ENCODE measurements at regions not wholly inside any gene's neighbourhood (a gene's known extent, or its start where the extent isn't known, plus 50 kb on each side); places are given as distances from the start of the nearest gene placed in this dataset.

DNA sequence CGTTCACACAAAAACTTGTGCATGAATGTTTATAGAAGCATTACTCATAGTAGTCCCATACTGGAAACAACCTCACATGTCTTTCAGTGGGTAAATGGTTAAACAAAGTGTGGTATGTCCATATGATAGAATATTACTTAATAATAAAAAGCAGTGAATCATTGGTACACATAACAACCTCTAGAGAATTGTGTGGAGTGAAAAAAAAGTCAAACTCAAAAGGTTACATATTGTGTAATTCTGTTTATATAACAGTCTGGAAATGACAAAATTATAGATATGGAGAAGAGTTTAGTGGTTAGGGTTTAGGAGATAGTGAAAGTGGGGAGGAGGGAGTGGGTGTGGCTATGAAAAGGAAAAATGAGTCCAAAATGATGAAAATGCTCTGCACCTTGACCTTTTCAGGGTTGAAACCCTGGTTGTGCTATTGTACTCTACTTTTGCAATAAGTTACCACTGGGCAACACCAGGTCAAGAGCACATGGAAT lies 243.4 kb upstream of the DDI1 start:
- Histone ChIP-seq H3K36me3 (ENCODE audit: insufficient read depth, low read depth, low read length) (no peaks in the 10 kb centered on the region), H3K4me3 (ENCODE audit: low read length) (no peak overlapping the region), H3K9me3 (ENCODE audit: insufficient read depth, low read depth, low read length) (no peaks in the 10 kb centered on the region), H3K27me3 (ENCODE audit: insufficient read depth, low read length) (no peaks in the 10 kb centered on the region), H3K9ac (ENCODE audit: low read depth, low read length) (no peak overlapping the region), H3K4me1 (ENCODE audit: insufficient read depth, low read length) (no peaks in the 10 kb centered on the region), H3K27ac (ENCODE audit: low read length) (no peak overlapping the region)

DNA sequence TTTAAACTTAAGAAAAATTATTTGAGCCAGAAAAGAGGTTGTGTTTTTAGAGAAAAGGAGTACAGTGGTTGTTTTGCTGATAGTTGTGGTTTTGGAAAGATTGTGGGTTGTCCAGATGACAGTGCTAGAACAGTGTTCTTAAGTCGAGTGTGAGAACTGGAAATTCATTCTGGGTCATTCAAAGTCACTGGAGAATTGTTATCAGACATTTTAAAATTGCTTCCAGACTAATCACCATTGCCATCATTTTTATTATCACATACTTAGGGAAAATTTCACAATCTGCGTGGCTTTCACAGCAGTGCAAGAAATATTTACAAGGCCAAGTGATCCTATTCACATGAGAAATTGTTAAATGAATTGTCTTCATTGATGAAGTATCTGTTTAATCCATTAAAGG lies 242.2 kb upstream of the DDI1 start:
- no peak overlapping the region for H3K27ac ChIP-seq (ENCODE audit: low read length)
- H3K4me1 ChIP-seq (ENCODE audit: insufficient read depth, low read length), result no peaks in the 10 kb centered on the region
- no peaks in the 10 kb centered on the region for H3K36me3 ChIP-seq (ENCODE audit: insufficient read depth, low read depth, low read length)
- H3K9me3 ChIP-seq (ENCODE audit: insufficient read depth, low read depth, low read length), result no peaks in the 10 kb centered on the region
- H3K4me3 ChIP-seq (ENCODE audit: low read length), result no peak overlapping the region
- H3K9ac ChIP-seq (ENCODE audit: low read depth, low read length), result no peak overlapping the region
- H3K27me3 ChIP-seq (ENCODE audit: insufficient read depth, low read length), result no peaks in the 10 kb centered on the region

DNA sequence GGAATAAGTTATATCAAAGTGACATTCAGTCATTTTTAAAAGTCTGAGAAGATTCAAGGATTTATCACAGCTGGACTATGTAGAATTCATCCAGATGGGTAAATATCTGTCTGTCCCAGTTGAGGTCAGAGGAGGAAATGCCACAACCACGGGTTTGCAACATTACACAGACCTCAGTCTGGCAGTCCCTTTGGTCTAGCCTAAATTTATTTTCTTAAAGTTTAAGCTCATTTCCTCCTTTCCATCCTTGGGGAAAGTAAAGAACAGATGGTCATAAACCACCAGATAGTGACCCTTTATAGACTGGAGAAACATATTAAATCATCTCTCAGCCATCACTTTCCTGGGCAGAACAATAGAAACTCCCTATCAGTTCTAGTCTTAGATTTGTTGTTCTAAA lies 238.4 kb upstream of the DDI1 start:
- Histone ChIP-seq H3K36me3 (ENCODE audit: insufficient read depth, low read depth, low read length) (no peaks in the 10 kb centered on the region), H3K9me3 (ENCODE audit: insufficient read depth, low read depth, low read length) (no peaks in the 10 kb centered on the region), H3K4me1 (ENCODE audit: insufficient read depth, low read length) (peaks cover 4% of the 10 kb centered on the region; the same call in 1 of the 2 replicates), H3K27ac (ENCODE audit: low read length) (no peak overlapping the region), H3K4me3 (ENCODE audit: low read length) (no peak overlapping the region), H3K27me3 (ENCODE audit: insufficient read depth, low read length) (no peaks in the 10 kb centered on the region), H3K9ac (ENCODE audit: low read depth, low read length) (no peak overlapping the region)

DNA sequence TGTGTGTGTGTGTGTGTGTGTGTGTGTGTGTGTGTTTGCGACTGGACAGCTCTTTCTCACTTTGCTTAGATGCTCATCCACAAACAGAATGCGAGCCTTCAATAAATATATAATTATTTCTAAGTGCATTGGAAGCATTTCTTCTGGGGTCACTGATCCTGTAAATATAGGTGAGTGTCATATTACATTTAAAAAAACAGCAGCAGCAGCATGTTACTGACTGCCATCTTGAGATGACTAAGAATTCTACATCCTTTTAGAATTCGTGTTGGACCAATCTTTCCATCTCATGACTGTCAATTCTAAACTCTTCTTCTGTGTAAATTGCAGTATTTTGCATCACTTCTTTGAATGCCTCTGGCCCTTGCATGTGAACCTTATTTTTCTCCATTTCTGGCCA lies 238.0 kb upstream of the DDI1 start:
- Histone ChIP-seq H3K9ac (ENCODE audit: low read depth, low read length) (no peak overlapping the region), H3K9me3 (ENCODE audit: insufficient read depth, low read depth, low read length) (no peaks in the 10 kb centered on the region), H3K27me3 (ENCODE audit: insufficient read depth, low read length) (no peaks in the 10 kb centered on the region), H3K4me1 (ENCODE audit: insufficient read depth, low read length) (peaks cover 4% of the 10 kb centered on the region; the same call in 1 of the 2 replicates), H3K27ac (ENCODE audit: low read length) (no peak overlapping the region), H3K36me3 (ENCODE audit: insufficient read depth, low read depth, low read length) (no peaks in the 10 kb centered on the region), H3K4me3 (ENCODE audit: low read length) (no peak overlapping the region)

DNA sequence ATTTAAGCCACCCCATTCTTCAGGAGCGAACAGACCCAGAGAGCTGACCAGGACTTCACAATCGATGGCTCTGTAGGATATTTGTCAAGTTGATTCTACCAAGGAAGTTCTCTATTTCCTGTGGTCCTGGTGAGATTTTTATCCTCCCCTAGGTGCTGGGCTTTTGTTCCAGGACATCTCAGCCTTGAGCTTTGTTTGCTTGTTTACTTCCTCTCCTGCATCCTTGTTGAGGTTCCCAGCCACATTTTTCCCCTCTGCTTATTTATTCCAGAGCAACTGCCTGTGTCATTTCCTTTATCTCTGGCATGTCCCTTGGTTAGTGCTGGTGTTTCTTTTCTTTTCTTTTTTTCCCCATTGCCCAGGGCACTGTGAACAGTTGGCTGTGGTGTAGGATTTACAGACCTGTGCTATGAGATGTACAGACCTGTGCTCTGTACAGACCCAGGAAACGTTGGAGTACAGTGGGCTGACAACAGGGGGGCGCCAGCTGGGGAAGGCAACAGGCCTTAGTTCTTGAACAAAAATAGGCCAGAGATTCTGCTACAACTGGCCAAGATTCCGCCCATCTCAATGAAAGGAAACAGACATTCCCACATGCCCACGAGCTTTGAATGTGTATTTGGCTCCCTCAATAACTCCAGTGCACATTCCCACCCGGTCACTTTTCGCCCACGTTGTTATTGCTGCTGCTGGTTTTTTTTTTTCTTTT lies 235.9 kb upstream of the DDI1 start:
- no peak overlapping the region for H3K9ac ChIP-seq (ENCODE audit: low read depth, low read length)
- H3K27me3 ChIP-seq (ENCODE audit: insufficient read depth, low read length), result no peaks in the 10 kb centered on the region
- no peaks in the 10 kb centered on the region for H3K36me3 ChIP-seq (ENCODE audit: insufficient read depth, low read depth, low read length)
- no peak overlapping the region for H3K27ac ChIP-seq (ENCODE audit: low read length)
- H3K4me3 ChIP-seq (ENCODE audit: low read length), result no peak overlapping the region
- peaks cover 4% of the 10 kb centered on the region; the same call in 1 of the 2 replicates for H3K4me1 ChIP-seq (ENCODE audit: insufficient read depth, low read length)
- H3K9me3 ChIP-seq (ENCODE audit: insufficient read depth, low read depth, low read length), result no peaks in the 10 kb centered on the region

DNA sequence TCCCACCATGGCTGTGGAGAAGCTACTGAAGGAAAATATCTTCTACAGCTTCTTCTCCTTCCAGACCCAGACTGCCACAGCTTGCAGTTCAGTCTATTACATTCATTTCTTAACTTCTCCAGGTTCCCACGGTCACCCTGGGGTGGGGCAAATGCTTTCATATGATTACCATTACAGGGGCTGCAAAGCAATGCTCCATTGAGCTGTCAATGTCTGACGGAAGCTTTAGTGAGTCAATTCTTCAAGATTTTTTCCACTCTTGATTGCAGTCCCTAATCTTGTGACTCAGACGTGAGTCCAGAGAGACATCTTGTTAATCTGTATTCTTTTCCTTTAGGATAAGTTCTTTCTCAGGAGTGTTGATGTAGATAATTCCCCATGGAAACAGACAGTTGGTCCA lies 233.4 kb upstream of the DDI1 start:
- H3K36me3 ChIP-seq (ENCODE audit: insufficient read depth, low read depth, low read length), result no peaks in the 10 kb centered on the region
- H3K27me3 ChIP-seq (ENCODE audit: insufficient read depth, low read length), result no peaks in the 10 kb centered on the region
- H3K9ac ChIP-seq (ENCODE audit: low read depth, low read length), result no peak overlapping the region
- no peaks in the 10 kb centered on the region for H3K9me3 ChIP-seq (ENCODE audit: insufficient read depth, low read depth, low read length)
- no peak overlapping the region for H3K4me3 ChIP-seq (ENCODE audit: low read length)
- H3K4me1 ChIP-seq (ENCODE audit: insufficient read depth, low read length), result peaks cover 4% of the 10 kb centered on the region; the same call in 1 of the 2 replicates
- H3K27ac ChIP-seq (ENCODE audit: low read length), result no peak overlapping the region

DNA sequence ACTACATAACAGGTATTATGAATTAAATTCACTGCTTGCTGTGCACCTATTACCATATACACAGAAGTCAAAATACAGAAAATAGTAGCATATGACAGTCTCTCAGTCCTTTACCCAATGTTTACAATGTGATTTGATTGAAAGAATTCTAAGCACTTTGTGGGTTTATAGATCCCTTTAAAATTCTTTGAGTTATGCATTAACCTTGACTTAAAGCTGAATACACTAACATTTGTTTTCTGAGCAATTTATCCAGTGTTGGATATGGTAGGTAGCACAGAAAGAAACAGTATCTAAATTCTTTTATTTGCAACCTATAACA lies 230.8 kb upstream of the DDI1 start:
- Histone ChIP-seq H3K9ac (ENCODE audit: low read depth, low read length) (no peak overlapping the region), H3K27ac (ENCODE audit: low read length) (no peak overlapping the region), H3K27me3 (ENCODE audit: insufficient read depth, low read length) (no peaks in the 10 kb centered on the region), H3K9me3 (ENCODE audit: insufficient read depth, low read depth, low read length) (no peaks in the 10 kb centered on the region), H3K36me3 (ENCODE audit: insufficient read depth, low read depth, low read length) (no peaks in the 10 kb centered on the region), H3K4me1 (ENCODE audit: insufficient read depth, low read length) (peaks cover 2% of the 10 kb centered on the region; the same call in 1 of the 2 replicates), H3K4me3 (ENCODE audit: low read length) (no peak overlapping the region)

DNA sequence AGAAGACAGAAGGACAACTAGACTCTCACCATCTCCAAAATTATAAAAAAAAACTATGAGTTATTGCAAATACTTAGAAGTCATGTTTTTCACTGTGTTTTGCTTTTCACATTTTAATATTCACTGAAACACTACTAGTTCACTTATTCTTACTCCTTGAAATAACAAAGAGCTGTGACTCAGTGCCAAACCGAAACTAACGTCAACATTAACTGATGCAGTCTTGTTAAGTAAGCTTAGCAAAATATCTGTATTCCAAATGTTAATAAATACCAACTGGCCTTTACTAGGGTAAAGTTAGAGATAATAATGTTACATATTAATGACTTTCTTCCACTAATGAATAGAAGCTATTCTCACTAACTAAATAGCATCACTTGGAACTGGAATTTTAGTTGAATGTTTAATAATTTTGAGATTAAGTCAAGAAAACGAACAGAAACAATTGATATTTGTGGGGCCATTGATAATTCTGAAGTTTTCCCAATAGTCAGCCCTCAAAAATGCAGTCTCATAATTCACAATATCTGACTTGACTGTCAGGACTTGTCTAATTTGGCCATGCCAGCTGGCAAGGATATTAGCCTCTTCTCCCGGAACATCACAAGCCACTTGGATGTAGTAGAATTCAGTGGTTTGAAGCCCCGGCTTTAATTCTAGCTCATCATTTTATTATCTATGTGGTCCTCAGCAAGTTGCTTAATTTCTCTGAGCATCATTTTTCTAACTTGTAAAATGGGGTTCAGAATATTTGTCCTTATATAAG lies 230.1 kb upstream of the DDI1 start:
- no peak overlapping the region for H3K27ac ChIP-seq (ENCODE audit: low read length)
- H3K4me3 ChIP-seq (ENCODE audit: low read length), result no peak overlapping the region

DNA sequence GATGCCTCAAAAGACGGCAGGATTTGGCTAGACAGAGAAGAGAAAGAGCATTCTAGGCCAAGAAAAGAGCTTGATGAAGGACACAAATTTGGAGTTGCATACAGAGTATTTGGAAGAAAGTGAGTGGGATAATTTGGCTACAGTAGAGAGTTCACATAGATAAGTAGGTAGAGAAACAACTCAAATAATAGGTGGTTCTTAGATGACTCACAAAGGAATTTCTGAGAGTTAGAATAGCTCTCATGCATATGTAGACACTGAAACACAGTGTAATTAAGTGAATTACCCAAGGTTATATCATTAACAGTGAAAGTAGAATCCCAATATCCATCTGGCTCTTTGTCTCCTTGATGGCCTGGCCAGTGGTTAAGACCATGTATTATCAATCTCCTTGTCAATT lies 228.6 kb upstream of the DDI1 start:
- Histone ChIP-seq H3K36me3 (ENCODE audit: insufficient read depth, low read depth, low read length) (no peaks in the 10 kb centered on the region), H3K4me3 (ENCODE audit: low read length) (no peak overlapping the region), H3K4me1 (ENCODE audit: insufficient read depth, low read length) (peaks cover 13% of the 10 kb centered on the region), H3K27me3 (ENCODE audit: insufficient read depth, low read length) (no peaks in the 10 kb centered on the region), H3K9ac (ENCODE audit: low read depth, low read length) (no peak overlapping the region), H3K27ac (ENCODE audit: low read length) (no peak overlapping the region), H3K9me3 (ENCODE audit: insufficient read depth, low read depth, low read length) (no peaks in the 10 kb centered on the region)

More for the DNA sequence above, 230.1 kb upstream of the DDI1 start:
- Histone ChIP-seq H3K9me3 (ENCODE audit: insufficient read depth, low read depth, low read length) (no peaks in the 10 kb centered on the region), H3K27me3 (ENCODE audit: insufficient read depth, low read length) (no peaks in the 10 kb centered on the region), H3K4me1 (ENCODE audit: insufficient read depth, low read length) (no peaks in the 10 kb centered on the region), H3K9ac (ENCODE audit: low read depth, low read length) (no peak overlapping the region), H3K36me3 (ENCODE audit: insufficient read depth, low read depth, low read length) (no peaks in the 10 kb centered on the region)

DNA sequence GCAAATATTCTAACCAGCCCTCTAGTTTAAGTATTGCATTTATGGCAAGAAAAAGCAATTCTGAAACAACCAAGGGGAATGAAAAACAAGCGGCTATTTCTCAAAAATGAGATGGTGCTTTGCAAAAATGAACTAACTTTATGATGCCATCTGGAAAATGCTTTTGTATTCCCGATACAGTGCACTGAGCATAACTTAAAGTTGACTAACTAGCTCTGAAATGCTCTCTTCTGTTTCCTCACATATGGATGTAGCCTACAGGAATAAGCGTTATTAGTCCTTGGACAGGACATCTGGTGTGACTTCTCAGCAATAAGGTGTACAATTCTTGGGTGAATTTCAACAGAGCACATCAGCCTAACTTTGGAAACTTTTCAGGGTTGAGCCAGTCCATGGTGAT lies 228.2 kb upstream of the DDI1 start:
- H3K27ac ChIP-seq (ENCODE audit: low read length), result no peak overlapping the region
- no peak overlapping the region for H3K9ac ChIP-seq (ENCODE audit: low read depth, low read length)
- H3K4me3 ChIP-seq (ENCODE audit: low read length), result no peak overlapping the region
- no peaks in the 10 kb centered on the region for H3K36me3 ChIP-seq (ENCODE audit: insufficient read depth, low read depth, low read length)
- H3K9me3 ChIP-seq (ENCODE audit: insufficient read depth, low read depth, low read length), result no peaks in the 10 kb centered on the region
- peaks cover 17% of the 10 kb centered on the region for H3K4me1 ChIP-seq (ENCODE audit: insufficient read depth, low read length)
- H3K27me3 ChIP-seq (ENCODE audit: insufficient read depth, low read length), result no peaks in the 10 kb centered on the region

DNA sequence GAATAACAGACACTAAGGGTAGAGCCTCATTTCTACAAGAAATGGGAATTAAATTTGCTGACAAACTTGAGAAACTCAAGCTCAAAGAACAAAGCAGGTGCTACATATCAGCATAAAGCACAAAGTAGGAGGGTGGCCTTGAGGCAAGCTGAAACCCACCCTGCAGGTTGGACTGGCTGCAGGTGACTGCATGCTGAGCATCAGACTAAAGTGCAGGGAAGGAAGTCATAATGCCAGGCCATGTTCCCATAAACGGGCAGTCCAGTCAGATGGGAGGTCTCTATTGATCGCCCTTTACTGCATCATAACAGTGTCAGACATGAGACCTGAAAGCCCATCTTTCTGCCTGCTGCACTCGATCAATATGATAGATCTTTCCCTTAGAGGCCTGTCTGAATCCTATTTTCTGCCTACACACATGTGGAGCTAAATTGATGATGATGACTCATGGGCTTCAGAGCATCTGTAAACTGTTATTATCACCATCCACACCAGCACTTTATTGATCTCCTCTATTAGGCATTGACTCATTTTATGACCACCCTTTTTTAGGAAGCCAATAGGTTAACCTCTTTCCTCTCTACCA lies 224.5 kb upstream of the DDI1 start:
- Histone ChIP-seq H3K9me3 (ENCODE audit: insufficient read depth, low read depth, low read length) (no peaks in the 10 kb centered on the region), H3K36me3 (ENCODE audit: insufficient read depth, low read depth, low read length) (no peaks in the 10 kb centered on the region)

DNA sequence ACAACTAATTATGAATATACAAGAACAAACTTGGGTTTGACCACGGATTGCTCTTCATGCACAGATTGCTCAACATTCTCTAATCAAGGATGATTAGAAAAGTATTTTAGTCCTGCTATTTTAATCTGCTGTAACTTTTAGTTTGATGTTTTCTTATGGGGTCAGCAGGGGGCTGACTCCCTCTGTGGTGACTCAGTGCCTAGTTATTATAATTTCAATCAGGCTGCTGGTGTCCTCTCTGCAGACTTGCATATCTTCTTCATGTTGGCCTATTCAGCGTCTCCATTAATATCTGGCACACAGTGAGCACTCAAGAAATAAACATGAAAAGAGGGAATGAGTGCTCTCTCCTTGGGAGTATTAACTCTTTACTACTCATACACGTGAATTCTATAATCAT lies 223.8 kb upstream of the DDI1 start:
- Histone ChIP-seq H3K9me3 (ENCODE audit: insufficient read depth, low read depth, low read length) (no peaks in the 10 kb centered on the region), H3K4me3 (ENCODE audit: low read length) (no peak overlapping the region; the same call in 1 of the 2 replicates), H3K36me3 (ENCODE audit: insufficient read depth, low read depth, low read length) (no peaks in the 10 kb centered on the region), H3K27me3 (ENCODE audit: insufficient read depth, low read length) (no peaks in the 10 kb centered on the region), H3K4me1 (ENCODE audit: insufficient read depth, low read length) (peaks cover 21% of the 10 kb centered on the region), H3K27ac (ENCODE audit: low read length) (no peak overlapping the region), H3K9ac (ENCODE audit: low read depth, low read length) (no peak overlapping the region)

More for the DNA sequence above, 224.5 kb upstream of the DDI1 start:
- Histone ChIP-seq H3K4me1 (ENCODE audit: insufficient read depth, low read length) (peaks cover 21% of the 10 kb centered on the region), H3K27ac (ENCODE audit: low read length) (no peak overlapping the region), H3K27me3 (ENCODE audit: insufficient read depth, low read length) (no peaks in the 10 kb centered on the region), H3K9ac (ENCODE audit: low read depth, low read length) (no peak overlapping the region), H3K4me3 (ENCODE audit: low read length) (no peak overlapping the region)
